ENCODE measurements at regions not wholly inside any gene's neighbourhood (a gene's known extent, or its start where the extent isn't known, plus 50 kb on each side); places are given as distances from the start of the nearest gene placed in this dataset.
"Not testable (repeated sequence)": the region's sequence is repeated elsewhere in the genome, so short reads cannot be mapped to it uniquely, and the experiment has no call there.

DNA sequence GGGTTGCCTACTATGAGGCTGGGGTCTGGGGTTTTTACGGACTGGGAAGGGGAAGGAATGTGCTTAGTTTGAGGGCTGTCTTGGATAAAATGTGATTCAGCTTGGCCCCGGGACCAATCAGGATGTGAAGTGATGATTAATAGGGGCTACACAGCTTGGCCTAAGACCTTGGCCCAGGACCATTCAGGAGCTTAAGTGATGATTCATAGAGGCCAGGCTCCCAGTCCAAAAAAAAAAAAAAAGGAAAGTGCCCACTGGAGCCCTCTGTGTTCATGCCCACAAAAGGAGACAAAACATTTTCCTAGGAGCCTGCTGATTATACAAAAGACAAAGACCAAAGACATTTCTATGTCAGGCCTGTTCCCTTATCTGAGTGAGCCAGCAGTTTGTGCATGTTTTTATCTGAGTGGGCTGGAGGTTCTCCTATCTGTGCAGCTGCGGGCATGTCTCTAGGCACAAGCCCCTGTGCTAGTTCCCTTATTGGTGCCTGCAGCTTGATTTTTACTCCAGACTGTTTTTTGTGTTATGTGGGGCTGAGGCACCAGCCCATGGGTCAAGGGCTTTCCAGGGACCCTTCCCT, 898.2 kb upstream of the GOT2 start:
- Mint-ChIP-seq H3K36me3 (no peaks in the 10 kb centered on the region), H3K9me3 (peaks cover 9% of the 10 kb centered on the region), H3K4me3 (no peak overlapping the region), H3K27me3 (ENCODE audit: low read depth) (no peaks in the 10 kb centered on the region), H3K4me1 (peaks cover 22% of the 10 kb centered on the region), H3K27ac (no peak overlapping the region)
- DNase-seq (ENCODE audit: low spot score in 2 of 2, unreplicated experiment in 2 of 2): no peak
- TF ChIP-seq, protein P1, sequence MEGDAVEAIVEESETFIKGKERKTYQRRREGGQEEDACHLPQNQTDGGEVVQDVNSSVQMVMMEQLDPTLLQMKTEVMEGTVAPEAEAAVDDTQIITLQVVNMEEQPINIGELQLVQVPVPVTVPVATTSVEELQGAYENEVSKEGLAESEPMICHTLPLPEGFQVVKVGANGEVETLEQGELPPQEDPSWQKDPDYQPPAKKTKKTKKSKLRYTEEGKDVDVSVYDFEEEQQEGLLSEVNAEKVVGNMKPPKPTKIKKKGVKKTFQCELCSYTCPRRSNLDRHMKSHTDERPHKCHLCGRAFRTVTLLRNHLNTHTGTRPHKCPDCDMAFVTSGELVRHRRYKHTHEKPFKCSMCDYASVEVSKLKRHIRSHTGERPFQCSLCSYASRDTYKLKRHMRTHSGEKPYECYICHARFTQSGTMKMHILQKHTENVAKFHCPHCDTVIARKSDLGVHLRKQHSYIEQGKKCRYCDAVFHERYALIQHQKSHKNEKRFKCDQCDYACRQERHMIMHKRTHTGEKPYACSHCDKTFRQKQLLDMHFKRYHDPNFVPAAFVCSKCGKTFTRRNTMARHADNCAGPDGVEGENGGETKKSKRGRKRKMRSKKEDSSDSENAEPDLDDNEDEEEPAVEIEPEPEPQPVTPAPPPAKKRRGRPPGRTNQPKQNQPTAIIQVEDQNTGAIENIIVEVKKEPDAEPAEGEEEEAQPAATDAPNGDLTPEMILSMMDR (IDR thresholded peaks at IDR 0.05; ENCODE audit: unreplicated experiment): no peak

- H3K27me3 Mint-ChIP-seq (ENCODE audit: low read depth); H3K4me3 Mint-ChIP-seq; H3K9me3 Mint-ChIP-seq; H3K27ac Mint-ChIP-seq; DNase-seq (ENCODE audit: low spot score in 2 of 2, unreplicated experiment in 2 of 2); H3K36me3 Mint-ChIP-seq; H3K4me1 Mint-ChIP-seq: not testable (repeated sequence)
Observed at GRCh38 chr16:59624381-59624780, 890.3 kb upstream of the GOT2 start.

- Mint-ChIP-seq H3K27ac (no peak overlapping the region), H3K9me3 (no peaks in the 10 kb centered on the region), H3K36me3 (no peaks in the 10 kb centered on the region), H3K4me3 (no peak overlapping the region), H3K27me3 (ENCODE audit: low read depth) (no peaks in the 10 kb centered on the region), H3K4me1 (peaks cover 5% of the 10 kb centered on the region)
- TF ChIP-seq, protein P1 (IDR thresholded peaks at IDR 0.05; ENCODE audit: unreplicated experiment): no peak
- DNase-seq (ENCODE audit: low spot score in 2 of 2, unreplicated experiment in 2 of 2): no peak
Observed at GRCh38 chr16:59614466-59615240, 880.5 kb upstream of the GOT2 start.

DNA sequence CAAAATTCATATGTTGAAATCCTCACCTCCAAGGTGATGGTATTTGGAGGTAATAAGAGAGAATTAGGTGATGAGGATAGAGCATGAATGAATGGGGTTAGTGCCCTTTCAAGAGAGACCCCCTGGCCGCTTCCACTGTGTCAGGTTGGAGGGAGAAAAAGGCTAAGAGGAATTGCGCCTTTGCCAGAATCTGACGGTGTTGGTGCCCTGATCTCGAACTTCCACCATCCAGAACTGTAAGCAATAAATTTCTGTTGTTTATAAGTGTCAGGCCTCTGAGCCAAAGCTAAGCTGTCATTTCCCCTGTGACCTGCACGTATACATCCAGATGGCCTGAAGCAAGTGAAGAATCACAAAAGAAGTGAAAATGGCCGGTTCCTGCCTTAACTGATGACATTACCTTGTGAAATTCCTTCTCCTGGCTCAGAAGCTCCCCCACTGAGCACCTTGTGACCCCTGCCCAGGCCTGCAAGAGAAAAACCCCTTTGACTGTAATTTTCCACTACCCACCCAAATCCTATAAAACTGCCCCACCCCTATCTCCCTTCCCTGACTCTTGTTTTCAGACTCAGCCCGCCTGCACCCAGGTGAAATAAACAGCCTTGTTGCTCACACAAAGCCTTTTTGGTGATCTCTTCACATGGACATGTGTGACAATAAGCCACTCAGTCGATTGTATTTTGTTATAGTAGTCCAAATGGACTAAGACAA, 878.9 kb upstream of the GOT2 start:
- H3K4me3 Mint-ChIP-seq; H3K27me3 Mint-ChIP-seq (ENCODE audit: low read depth); H3K27ac Mint-ChIP-seq; H3K4me1 Mint-ChIP-seq; DNase-seq (ENCODE audit: low spot score in 2 of 2, unreplicated experiment in 2 of 2); H3K36me3 Mint-ChIP-seq; H3K9me3 Mint-ChIP-seq: not testable (repeated sequence)

DNA sequence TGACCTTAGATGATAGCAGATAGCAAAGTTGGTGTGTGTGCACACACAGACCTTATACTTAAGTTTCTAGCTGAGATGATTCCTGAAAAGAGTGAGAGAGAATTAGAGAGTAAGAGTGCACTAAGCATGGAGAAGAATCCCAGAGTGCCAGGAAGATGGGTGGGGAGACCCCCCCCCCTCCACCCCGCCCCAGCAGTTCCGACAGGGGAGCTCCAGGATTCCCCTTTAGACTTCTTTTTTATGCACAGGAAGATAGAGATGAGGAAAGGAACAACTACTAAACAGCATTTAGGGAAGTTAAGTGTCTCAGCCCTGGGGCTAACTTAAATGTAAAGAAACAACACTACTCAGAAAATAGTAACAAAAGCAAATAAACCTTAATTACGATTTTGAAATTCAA, 878.0 kb upstream of the GOT2 start:
- DNase-seq (ENCODE audit: low spot score in 2 of 2, unreplicated experiment in 2 of 2): no peak
- no peaks in the 10 kb centered on the region for H3K27me3 Mint-ChIP-seq (ENCODE audit: low read depth)
- H3K4me3 Mint-ChIP-seq: no peak overlapping the region
- H3K4me1 Mint-ChIP-seq: peaks cover 5% of the 10 kb centered on the region
- no peaks in the 10 kb centered on the region for H3K36me3 Mint-ChIP-seq
- TF ChIP-seq, protein P1 (IDR thresholded peaks at IDR 0.05; ENCODE audit: unreplicated experiment): no peak
- no peak overlapping the region for H3K27ac Mint-ChIP-seq
- H3K9me3 Mint-ChIP-seq: no peaks in the 10 kb centered on the region

DNA sequence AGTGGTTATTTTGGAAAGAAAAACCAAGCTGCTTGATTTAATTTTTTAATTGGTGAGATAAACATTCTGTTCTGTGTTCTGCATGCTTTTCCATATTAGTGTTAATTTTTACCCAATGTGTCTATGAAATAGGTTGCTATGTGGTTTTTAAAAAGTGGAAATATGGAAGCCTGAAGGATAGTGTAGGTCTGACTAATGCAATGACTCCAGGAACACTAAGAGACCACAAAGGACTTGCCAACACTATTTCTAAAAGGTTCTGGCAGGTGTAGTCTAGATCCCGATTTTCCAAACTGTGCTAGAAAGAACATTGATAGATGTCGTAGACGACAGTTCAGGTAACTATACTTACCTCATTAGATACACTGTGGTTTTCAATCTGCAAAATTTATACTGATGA, 877.4 kb upstream of the GOT2 start:
- TF ChIP-seq, protein P1 (IDR thresholded peaks at IDR 0.05; ENCODE audit: unreplicated experiment): no peak
- Mint-ChIP-seq H3K9me3 (peaks cover 3% of the 10 kb centered on the region), H3K27ac (no peak overlapping the region), H3K4me3 (no peak overlapping the region), H3K27me3 (ENCODE audit: low read depth) (no peaks in the 10 kb centered on the region), H3K36me3 (no peaks in the 10 kb centered on the region), H3K4me1 (peaks cover 5% of the 10 kb centered on the region)
- no peak for DNase-seq (ENCODE audit: low spot score in 2 of 2, unreplicated experiment in 2 of 2)
